A549 (cell line): ENCODE measurements at regions not wholly inside any gene's neighbourhood (a gene's known extent, or its start where the extent isn't known, plus 50 kb on each side); places are given as distances from the start of the nearest gene placed in this dataset.

Experiments used
- ATAC-seq, 2 experiments: fragments of 200-7000 bp in 1 of 2; fragments of >200 bp in 1 of 2; cut with Nextera tagmentation in 1 of 2; cut with Tn5 transposase in 1 of 2; 3 replicates each; pipeline versions ENCODE4 v1.8.0 to v1.9.1; 2018 to 2020; ENCODE audit warnings: mild to moderate bottlenecking in 1 of 2, moderate library complexity in 1 of 2
- CTCF ChIA-PET: fragments of 300-600 bp; sonication (Branson Sonifier 250); formaldehyde crosslinking; extraction: SDS; loops from one replicate; lab custom pipeline; 2021; ENCODE audit warnings: antibody characterized with exemption, inconsistent platforms; lab: Yijun Ruan, JAX
- POLR2A ChIA-PET: fragments of 350-600 bp; formaldehyde crosslinking; extraction: SDS; loops from one replicate; lab custom pipeline; 2021; ENCODE audit warnings: antibody characterized with exemption, inconsistent platforms; lab: Yijun Ruan, JAX
- DNase-seq, 2 experiments: peaks; one replicate each; pipeline versions ENCODE4 v3.0.0 to v3.0.0-alpha.2; 2011 to 2016; ENCODE audit warnings: low read depth in 1 of 2, low spot score in 1 of 2
- FAIRE-seq: peaks from 2 replicates; lab custom pipeline; 2011; peaks lifted over from hg19 to GRCh38; lab: Jason Lieb, UNC
- H3K27ac ChIP-seq, 2 experiments: fragments of >200 bp; sonication (Bioruptor Twin); formaldehyde crosslinking; 3 replicates each; pipeline ENCODE4 v1.5.1; 2016 to 2017
- H3K4me1 ChIP-seq: fragments of >200 bp; sonication (Bioruptor Twin); formaldehyde crosslinking; 3 replicates; pipeline ENCODE4 v1.6.1; 2016
- H3K4me2 ChIP-seq: fragments of >200 bp; sonication (Bioruptor Twin); formaldehyde crosslinking; 3 replicates; pipeline ENCODE4 v1.6.1; 2016
- H3K4me3 ChIP-seq: fragments of >200 bp; sonication (Bioruptor Twin); formaldehyde crosslinking; 3 replicates; pipeline ENCODE4 v1.5.1; 2016
- H3K9me3 ChIP-seq: fragments of >200 bp; sonication (Bioruptor Twin); formaldehyde crosslinking; 3 replicates; pipeline ENCODE4 v1.6.1; 2016
- BHLHE40 ChIP-seq: IDR thresholded peaks from 2 replicates; pipeline ENCODE4 v1.6.1; 2012; ENCODE audit warnings: low read depth, low read length, inconsistent platforms
- CBX2 ChIP-seq: fragments of 200-600 bp; sonication (generic); IDR thresholded peaks from 2 replicates; pipeline ENCODE4 v1.6.1; 2016; ENCODE audit warnings: low read depth, mild to moderate bottlenecking, borderline replicate concordance
- CBX8 ChIP-seq: fragments of 200-600 bp; sonication (generic); IDR thresholded peaks from 2 replicates; pipeline ENCODE4 v1.6.1; 2016
- EHF ChIP-seq: fragments of 250-450 bp; sonication (Bioruptor Pico); IDR thresholded peaks from 2 replicates; pipeline ENCODE4 v1.5.0; 2020; ENCODE audit warnings: mild to moderate bottlenecking
- ESRRA ChIP-seq: fragments of 150-350 bp; IDR thresholded peaks from 2 replicates; pipeline ENCODE4 v1.6.1; 2014; ENCODE audit warnings: mild to moderate bottlenecking, low read length, borderline replicate concordance
- FOSB ChIP-seq: fragments of 250-450 bp; sonication (Bioruptor Pico); IDR thresholded peaks from 2 replicates; pipeline ENCODE4 v1.5.0; 2020; ENCODE audit warnings: mild to moderate bottlenecking, moderate library complexity
- FOSL2 ChIP-seq, 2 experiments: fragments of 450-650 bp in 1 of 2; fragments of >200 bp in 1 of 2; sonication (Bioruptor Twin) in 1 of 2; formaldehyde crosslinking; IDR thresholded peaks; 2 replicates each; pipeline versions ENCODE4 v1.5.0 to v1.6.1; 2016 to 2020; ENCODE audit warnings: mild to moderate bottlenecking in 1 of 2, moderate library complexity in 1 of 2
- HOXB13 ChIP-seq: fragments of 250-450 bp; sonication (Bioruptor Pico); IDR thresholded peaks from 2 replicates; pipeline ENCODE4 v1.5.0; 2020; ENCODE audit warnings: low read depth, mild to moderate bottlenecking, moderate library complexity
- KDM1A ChIP-seq: fragments of 200-600 bp; sonication (generic); IDR thresholded peaks from 2 replicates; pipeline ENCODE4 v1.6.1; 2016; ENCODE audit warnings: low read depth, mild to moderate bottlenecking
- KDM5A ChIP-seq: fragments of 200-600 bp; sonication (generic); IDR thresholded peaks from 2 replicates; pipeline ENCODE4 v1.6.1; 2016; ENCODE audit warnings: antibody characterized with exemption, mild to moderate bottlenecking
- MAFK ChIP-seq: fragments of 450-650 bp; IDR thresholded peaks from 2 replicates; pipeline ENCODE4 v1.6.1; 2014; ENCODE audit not compliant: partially characterized antibody
- MAZ ChIP-seq: fragments of 150-350 bp; IDR thresholded peaks from 2 replicates; pipeline ENCODE4 v1.6.1; 2014; ENCODE audit warnings: antibody characterized with exemption, low read depth, low read length, borderline replicate concordance
- RAD21 ChIP-seq, 2 experiments: fragments of >200 bp in 1 of 2; sonication (Bioruptor Twin) in 1 of 2; formaldehyde crosslinking in 1 of 2; IDR thresholded peaks in 1 of 2; conservative IDR thresholded peaks in 1 of 2; 2 replicates in 1 of 2; 3 replicates in 1 of 2; pipeline ENCODE4 v1.6.1; 2012 to 2018; ENCODE audit warnings: inconsistent platforms in 1 of 2
- RCOR1 ChIP-seq: fragments of 150-350 bp; IDR thresholded peaks from 2 replicates; pipeline ENCODE4 v1.6.1; 2014; ENCODE audit warnings: antibody characterized with exemption, low read length, low read depth
- RFX5 ChIP-seq: fragments of 450-650 bp; IDR thresholded peaks from 2 replicates; pipeline ENCODE4 v1.7.1; 2014; ENCODE audit warnings: antibody characterized with exemption, mild to moderate bottlenecking, moderate library complexity
- ZNF302 ChIP-seq: fragments of 250-450 bp; sonication (Bioruptor Pico); IDR thresholded peaks from 2 replicates; pipeline ENCODE4 v1.9.0; 2021; ENCODE audit warnings: inconsistent platforms, mild to moderate bottlenecking, moderate library complexity
- ZSCAN20 ChIP-seq: fragments of 250-450 bp; sonication (Bioruptor Pico); IDR thresholded peaks from 2 replicates; pipeline ENCODE4 v1.8.0; 2022; ENCODE audit warnings: mild to moderate bottlenecking, moderate library complexity
- WGBS: methylation state at CpG from one replicate; pipeline ENCODE4 v1.1.6; 2017; ENCODE audit errors: missing lambda C conversion rate; 5-methylcytosine and 5-hydroxymethylcytosine counted together
- TF ChIP-seq, protein P1 (sequence below): fragments of >200 bp; sonication (Bioruptor Twin); formaldehyde crosslinking; IDR thresholded peaks from 2 replicates; pipeline ENCODE4 v1.6.1; 2016
- TF ChIP-seq, protein P2 (sequence below): fragments of 200-600 bp; sonication (generic); IDR thresholded peaks from 2 replicates; pipeline ENCODE4 v1.6.1; 2016; ENCODE audit warnings: antibody characterized with exemption, mild to moderate bottlenecking, moderate library complexity
- TF ChIP-seq, protein P3 (sequence below): fragments of 250-450 bp; sonication (Bioruptor Pico); IDR thresholded peaks from 2 replicates; pipeline ENCODE4 v1.5.0; 2020; ENCODE audit warnings: low read depth, mild to moderate bottlenecking, moderate library complexity
- TF ChIP-seq, protein P4 (sequence below): fragments of >200 bp; sonication (Bioruptor Twin); formaldehyde crosslinking; IDR thresholded peaks from 3 replicates; pipeline ENCODE4 v1.6.1; 2016
- TF ChIP-seq, protein P5 (sequence below): IDR thresholded peaks from 2 replicates; pipeline ENCODE4 v1.6.1; 2012

DNA sequence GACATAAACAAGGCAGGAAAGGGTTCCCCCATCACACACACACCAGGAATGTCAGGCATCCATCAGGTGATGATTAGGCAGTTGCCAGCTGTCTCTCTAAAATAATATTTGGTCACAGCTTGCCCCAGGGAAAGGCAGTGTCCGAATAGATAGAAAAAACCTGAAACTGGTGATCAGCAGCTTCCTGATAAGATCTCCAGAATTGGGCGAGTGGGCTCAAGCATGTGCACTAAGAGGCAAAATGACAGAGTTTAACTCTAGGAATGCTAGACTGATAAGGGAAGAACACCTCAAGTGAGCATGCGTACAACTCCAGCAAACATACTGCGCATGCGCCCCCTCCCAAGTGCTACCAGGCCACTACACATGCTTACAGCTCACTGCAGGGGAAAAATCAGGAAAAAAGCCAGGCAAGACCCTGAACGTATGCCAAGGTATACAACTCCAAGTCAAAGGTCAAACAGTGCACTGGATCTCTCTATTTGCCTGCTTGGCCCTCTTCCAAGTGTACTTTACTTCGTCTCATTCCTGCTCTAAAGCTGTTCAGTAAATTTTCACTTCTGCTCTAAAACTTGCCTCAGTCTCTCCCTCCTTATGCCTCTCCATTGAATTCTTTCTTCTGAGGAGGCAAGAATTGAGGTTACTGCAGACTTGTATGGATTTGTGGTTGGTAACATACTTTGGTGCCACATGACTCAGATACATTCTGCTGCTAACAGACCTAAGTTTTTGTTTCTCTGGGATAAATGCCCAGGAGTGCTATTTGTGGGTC, 73.5 kb upstream of the VASH1 start:
- DNase-seq (no peak), FAIRE-seq (no peak), ATAC-seq (no peak)
- no peak overlapping the region for H3K4me3 ChIP-seq
- no peak overlapping the region for H3K27ac ChIP-seq
- H3K9me3 ChIP-seq = peaks cover 22% of the 10 kb centered on the region
- no peaks in the 10 kb centered on the region for H3K4me1 ChIP-seq
- no peak overlapping the region for H3K4me2 ChIP-seq
- POLR2A ChIA-PET = no interaction called here
- CTCF ChIA-PET = interaction anchor here (1.2 to 2.8 kb wide), 2 partner anchors 22 to 40 kb away, joined by 3 to 12 read pairs; no protein-coding TSS in a partner anchor
- TF ChIP-seq ESRRA (no peak), CBX2 (no peak), ZNF302 (CRISPR knock-in tag) (no peak), RCOR1 (no peak), EHF (CRISPR knock-in tag) (no peak), FOSB (CRISPR knock-in tag) (no peak), RAD21 (conservative IDR thresholded peaks at IDR 0.05 in 1 of 2, IDR thresholded peaks at IDR 0.05 in 1 of 2) (no peak), KDM5A (no peak), FOSL2 (IDR thresholded peaks at IDR 0.05) (no peak), FOSL2 (CRISPR knock-in tag; IDR thresholded peaks at IDR 0.05) (no peak), MAFK (no peak), CBX8 (no peak), BHLHE40 (no peak), ZSCAN20 (no peak)
- TF ChIP-seq, protein P1, sequence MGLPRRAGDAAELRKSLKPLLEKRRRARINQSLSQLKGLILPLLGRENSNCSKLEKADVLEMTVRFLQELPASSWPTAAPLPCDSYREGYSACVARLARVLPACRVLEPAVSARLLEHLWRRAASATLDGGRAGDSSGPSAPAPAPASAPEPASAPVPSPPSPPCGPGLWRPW = no peak
- TF ChIP-seq, protein P2, sequence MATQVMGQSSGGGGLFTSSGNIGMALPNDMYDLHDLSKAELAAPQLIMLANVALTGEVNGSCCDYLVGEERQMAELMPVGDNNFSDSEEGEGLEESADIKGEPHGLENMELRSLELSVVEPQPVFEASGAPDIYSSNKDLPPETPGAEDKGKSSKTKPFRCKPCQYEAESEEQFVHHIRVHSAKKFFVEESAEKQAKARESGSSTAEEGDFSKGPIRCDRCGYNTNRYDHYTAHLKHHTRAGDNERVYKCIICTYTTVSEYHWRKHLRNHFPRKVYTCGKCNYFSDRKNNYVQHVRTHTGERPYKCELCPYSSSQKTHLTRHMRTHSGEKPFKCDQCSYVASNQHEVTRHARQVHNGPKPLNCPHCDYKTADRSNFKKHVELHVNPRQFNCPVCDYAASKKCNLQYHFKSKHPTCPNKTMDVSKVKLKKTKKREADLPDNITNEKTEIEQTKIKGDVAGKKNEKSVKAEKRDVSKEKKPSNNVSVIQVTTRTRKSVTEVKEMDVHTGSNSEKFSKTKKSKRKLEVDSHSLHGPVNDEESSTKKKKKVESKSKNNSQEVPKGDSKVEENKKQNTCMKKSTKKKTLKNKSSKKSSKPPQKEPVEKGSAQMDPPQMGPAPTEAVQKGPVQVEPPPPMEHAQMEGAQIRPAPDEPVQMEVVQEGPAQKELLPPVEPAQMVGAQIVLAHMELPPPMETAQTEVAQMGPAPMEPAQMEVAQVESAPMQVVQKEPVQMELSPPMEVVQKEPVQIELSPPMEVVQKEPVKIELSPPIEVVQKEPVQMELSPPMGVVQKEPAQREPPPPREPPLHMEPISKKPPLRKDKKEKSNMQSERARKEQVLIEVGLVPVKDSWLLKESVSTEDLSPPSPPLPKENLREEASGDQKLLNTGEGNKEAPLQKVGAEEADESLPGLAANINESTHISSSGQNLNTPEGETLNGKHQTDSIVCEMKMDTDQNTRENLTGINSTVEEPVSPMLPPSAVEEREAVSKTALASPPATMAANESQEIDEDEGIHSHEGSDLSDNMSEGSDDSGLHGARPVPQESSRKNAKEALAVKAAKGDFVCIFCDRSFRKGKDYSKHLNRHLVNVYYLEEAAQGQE = no peak
- TF ChIP-seq, protein P3, sequence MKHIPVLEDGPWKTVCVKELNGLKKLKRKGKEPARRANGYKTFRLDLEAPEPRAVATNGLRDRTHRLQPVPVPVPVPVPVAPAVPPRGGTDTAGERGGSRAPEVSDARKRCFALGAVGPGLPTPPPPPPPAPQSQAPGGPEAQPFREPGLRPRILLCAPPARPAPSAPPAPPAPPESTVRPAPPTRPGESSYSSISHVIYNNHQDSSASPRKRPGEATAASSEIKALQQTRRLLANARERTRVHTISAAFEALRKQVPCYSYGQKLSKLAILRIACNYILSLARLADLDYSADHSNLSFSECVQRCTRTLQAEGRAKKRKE (CRISPR knock-in tag) = no peak
- TF ChIP-seq, protein P4, sequence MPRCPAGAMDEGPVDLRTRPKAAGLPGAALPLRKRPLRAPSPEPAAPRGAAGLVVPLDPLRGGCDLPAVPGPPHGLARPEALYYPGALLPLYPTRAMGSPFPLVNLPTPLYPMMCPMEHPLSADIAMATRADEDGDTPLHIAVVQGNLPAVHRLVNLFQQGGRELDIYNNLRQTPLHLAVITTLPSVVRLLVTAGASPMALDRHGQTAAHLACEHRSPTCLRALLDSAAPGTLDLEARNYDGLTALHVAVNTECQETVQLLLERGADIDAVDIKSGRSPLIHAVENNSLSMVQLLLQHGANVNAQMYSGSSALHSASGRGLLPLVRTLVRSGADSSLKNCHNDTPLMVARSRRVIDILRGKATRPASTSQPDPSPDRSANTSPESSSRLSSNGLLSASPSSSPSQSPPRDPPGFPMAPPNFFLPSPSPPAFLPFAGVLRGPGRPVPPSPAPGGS = no peak
- 37% methylated on average over 7 of the region's 7 CpGs for WGBS

DNA sequence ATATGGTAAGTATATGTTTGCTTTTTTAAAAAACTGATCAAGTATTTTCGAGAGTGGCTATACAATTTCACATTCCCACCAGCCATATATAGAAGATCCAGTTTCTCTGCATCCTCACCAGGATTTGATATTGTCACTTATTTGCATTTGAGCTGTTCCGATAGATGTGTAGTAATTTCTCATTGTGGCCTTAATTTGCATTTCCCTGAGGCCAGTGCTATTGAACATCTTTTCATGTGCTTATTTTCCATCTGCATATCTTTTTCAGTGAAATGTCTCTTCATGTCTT, 72.9 kb upstream of the VASH1 start:
- TF ChIP-seq, protein P5, sequence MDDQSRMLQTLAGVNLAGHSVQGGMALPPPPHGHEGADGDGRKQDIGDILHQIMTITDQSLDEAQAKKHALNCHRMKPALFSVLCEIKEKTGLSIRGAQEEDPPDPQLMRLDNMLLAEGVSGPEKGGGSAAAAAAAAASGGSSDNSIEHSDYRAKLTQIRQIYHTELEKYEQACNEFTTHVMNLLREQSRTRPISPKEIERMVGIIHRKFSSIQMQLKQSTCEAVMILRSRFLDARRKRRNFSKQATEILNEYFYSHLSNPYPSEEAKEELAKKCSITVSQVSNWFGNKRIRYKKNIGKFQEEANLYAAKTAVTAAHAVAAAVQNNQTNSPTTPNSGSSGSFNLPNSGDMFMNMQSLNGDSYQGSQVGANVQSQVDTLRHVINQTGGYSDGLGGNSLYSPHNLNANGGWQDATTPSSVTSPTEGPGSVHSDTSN = no peak
- TF ChIP-seq, protein P1 = no peak
- TF ChIP-seq MAZ (no peak), KDM1A (no peak), HOXB13 (CRISPR knock-in tag) (no peak), FOSL2 (IDR thresholded peaks at IDR 0.05) (no peak), FOSL2 (CRISPR knock-in tag; IDR thresholded peaks at IDR 0.05) (no peak), CBX2 (no peak), RFX5 (no peak)
- TF ChIP-seq, protein P4 = no peak
- TF ChIP-seq, all 56 proteins: peak for 0
- POLR2A ChIA-PET = no interaction called here
- no peak for ATAC-seq
- Histone ChIP-seq H3K4me1 (no peaks in the 10 kb centered on the region), H3K9me3 (peaks cover 22% of the 10 kb centered on the region), H3K27ac (no peak overlapping the region), H3K4me3 (no peak overlapping the region), H3K4me2 (no peak overlapping the region)
- no peak for FAIRE-seq
- 46% methylated on average over 2 of the region's 2 CpGs for WGBS
- CTCF ChIA-PET = interaction anchor here (1.2 kb wide), 1 partner anchor 41 kb away, joined by 3 read pairs; no protein-coding TSS in a partner anchor
- no peak for DNase-seq
